ENCODE measurements at regions not wholly inside any gene's neighbourhood (a gene's known extent, or its start where the extent isn't known, plus 50 kb on each side); places are given as distances from the start of the nearest gene placed in this dataset.

DNA sequence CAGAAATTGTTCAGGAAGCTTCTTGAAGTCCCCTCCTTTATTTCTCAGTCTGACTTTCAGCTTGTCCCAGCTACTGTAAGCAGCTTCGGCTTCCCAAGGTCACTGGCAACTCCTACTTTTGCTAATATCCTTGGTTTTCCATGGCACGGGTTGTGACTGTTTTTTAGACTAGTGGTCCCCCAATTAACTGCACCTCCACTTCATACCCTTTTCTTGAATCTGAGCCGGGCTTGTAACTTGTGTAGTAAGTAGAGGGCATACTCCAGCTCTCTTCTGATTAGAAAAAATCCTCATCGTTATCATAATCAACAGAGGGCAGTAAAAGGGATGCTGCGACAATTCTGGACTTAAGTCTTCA is 162.3 kb upstream of the TNFAIP3 start:
- DNase-seq (ENCODE audit: low read depth in 2 of 2) = no peak
- TF ChIP-seq, protein P1, sequence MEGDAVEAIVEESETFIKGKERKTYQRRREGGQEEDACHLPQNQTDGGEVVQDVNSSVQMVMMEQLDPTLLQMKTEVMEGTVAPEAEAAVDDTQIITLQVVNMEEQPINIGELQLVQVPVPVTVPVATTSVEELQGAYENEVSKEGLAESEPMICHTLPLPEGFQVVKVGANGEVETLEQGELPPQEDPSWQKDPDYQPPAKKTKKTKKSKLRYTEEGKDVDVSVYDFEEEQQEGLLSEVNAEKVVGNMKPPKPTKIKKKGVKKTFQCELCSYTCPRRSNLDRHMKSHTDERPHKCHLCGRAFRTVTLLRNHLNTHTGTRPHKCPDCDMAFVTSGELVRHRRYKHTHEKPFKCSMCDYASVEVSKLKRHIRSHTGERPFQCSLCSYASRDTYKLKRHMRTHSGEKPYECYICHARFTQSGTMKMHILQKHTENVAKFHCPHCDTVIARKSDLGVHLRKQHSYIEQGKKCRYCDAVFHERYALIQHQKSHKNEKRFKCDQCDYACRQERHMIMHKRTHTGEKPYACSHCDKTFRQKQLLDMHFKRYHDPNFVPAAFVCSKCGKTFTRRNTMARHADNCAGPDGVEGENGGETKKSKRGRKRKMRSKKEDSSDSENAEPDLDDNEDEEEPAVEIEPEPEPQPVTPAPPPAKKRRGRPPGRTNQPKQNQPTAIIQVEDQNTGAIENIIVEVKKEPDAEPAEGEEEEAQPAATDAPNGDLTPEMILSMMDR (conservative IDR thresholded peaks at IDR 0.05 in 1 of 2, IDR thresholded peaks at IDR 0.05 in 1 of 2; ENCODE audit: low read depth in 1 of 2, low read length in 2 of 2) = no peak
- no peak for TF ChIP-seq EZH2 (IDR thresholded peaks at IDR 0.05; ENCODE audit: low read length, missing control alignments)
- Histone ChIP-seq H3K27ac (ENCODE audit: insufficient read depth, low read length) (no peak overlapping the region), H3K4me1 (ENCODE audit: control insufficient read depth, extremely low read depth, insufficient read depth, low read length) (no peaks in the 10 kb centered on the region), H3K36me3 (ENCODE audit: control insufficient read depth, insufficient read depth, low read length) (no peaks in the 10 kb centered on the region), H3K9me3 (ENCODE audit: control insufficient read depth, insufficient read depth, low read depth, low read length) (no peaks in the 10 kb centered on the region), H3K79me2 (ENCODE audit: control insufficient read depth, insufficient read depth, low read length) (no peaks in the 10 kb centered on the region), H3K9ac (ENCODE audit: insufficient read depth, low read length) (no peak overlapping the region), H3K27me3 (ENCODE audit: control insufficient read depth, insufficient read depth, low read length) (no peaks in the 10 kb centered on the region), H2AFZ (ENCODE audit: low read length) (peak overlapping the region; percentile 2), H4K20me1 (ENCODE audit: control insufficient read depth, extremely low read depth, insufficient read depth, low read length) (no peaks in the 10 kb centered on the region), H3K4me3 (replicated peaks in 1 of 4; ENCODE audit: control extremely low read depth in 1 of 4, insufficient read depth in 1 of 4, low read depth in 3 of 4, low read length in 4 of 4) (no peak overlapping the region), H3K4me2 (ENCODE audit: extremely low read depth, insufficient read depth, low read length) (no peak overlapping the region)

DNA sequence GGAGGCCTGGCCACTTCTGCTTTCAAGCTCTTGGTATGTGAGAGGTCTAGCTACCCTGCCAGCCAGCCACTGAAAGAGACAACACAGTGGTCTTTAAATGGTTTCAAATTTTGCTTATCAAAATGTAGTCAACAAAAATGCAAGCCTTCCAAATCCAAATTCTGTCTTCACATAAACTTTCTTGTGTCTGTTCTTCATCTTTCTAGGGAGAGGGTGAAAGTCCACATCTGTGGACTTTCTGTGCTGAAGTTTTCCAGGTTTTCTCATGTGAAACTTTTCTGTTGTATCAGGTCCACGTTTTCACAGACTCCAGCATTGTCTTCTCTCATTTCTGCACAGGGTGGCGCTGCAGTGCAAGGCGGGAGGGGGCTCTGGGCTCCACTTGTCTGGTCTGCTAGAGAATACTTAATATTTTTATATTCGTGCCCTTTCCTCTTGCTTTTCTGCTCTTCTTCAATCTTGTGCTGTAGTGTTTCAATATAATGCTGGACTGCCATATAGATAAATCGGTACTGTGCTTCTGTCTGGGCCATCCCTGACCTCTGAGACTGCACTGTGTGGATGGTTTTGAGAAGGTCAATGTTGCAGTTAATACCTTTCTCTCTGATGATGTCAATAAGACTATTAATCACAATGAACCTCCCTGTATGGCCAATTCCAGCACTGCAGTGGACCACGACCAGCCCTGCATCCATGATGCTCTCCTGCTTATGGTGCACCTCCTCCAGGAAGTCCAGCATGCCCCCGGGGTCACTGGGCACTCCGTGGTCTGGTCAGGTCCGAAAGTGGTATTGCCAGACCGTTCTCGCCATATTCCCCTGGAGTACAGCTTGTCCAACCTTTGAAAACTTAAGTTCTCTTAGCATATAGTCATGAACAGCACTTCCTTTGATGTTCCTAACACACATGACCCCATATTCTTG is 161.6 kb upstream of the TNFAIP3 start:
- Histone ChIP-seq H3K9ac (ENCODE audit: insufficient read depth, low read length) (no peak overlapping the region), H4K20me1 (ENCODE audit: control insufficient read depth, extremely low read depth, insufficient read depth, low read length) (no peaks in the 10 kb centered on the region), H3K79me2 (ENCODE audit: control insufficient read depth, insufficient read depth, low read length) (no peaks in the 10 kb centered on the region), H3K4me3 (replicated peaks in 1 of 4; ENCODE audit: control extremely low read depth in 1 of 4, insufficient read depth in 1 of 4, low read depth in 3 of 4, low read length in 4 of 4) (no peak overlapping the region), H3K27me3 (ENCODE audit: control insufficient read depth, insufficient read depth, low read length) (no peaks in the 10 kb centered on the region), H2AFZ (ENCODE audit: low read length) (peak overlapping the region; percentile 2), H3K4me1 (ENCODE audit: control insufficient read depth, extremely low read depth, insufficient read depth, low read length) (no peaks in the 10 kb centered on the region), H3K27ac (ENCODE audit: insufficient read depth, low read length) (no peak overlapping the region), H3K4me2 (ENCODE audit: extremely low read depth, insufficient read depth, low read length) (no peak overlapping the region), H3K36me3 (ENCODE audit: control insufficient read depth, insufficient read depth, low read length) (no peaks in the 10 kb centered on the region), H3K9me3 (ENCODE audit: control insufficient read depth, insufficient read depth, low read depth, low read length) (no peaks in the 10 kb centered on the region)
- TF ChIP-seq, protein P1 (conservative IDR thresholded peaks at IDR 0.05 in 1 of 2, IDR thresholded peaks at IDR 0.05 in 1 of 2; ENCODE audit: low read depth in 1 of 2, low read length in 2 of 2) = peak; percentile 87 to 93
- no peak for TF ChIP-seq EZH2 (IDR thresholded peaks at IDR 0.05; ENCODE audit: low read length, missing control alignments)
- peak in 1 of 2 donors; percentile 62 for DNase-seq (ENCODE audit: low read depth in 2 of 2)

DNA sequence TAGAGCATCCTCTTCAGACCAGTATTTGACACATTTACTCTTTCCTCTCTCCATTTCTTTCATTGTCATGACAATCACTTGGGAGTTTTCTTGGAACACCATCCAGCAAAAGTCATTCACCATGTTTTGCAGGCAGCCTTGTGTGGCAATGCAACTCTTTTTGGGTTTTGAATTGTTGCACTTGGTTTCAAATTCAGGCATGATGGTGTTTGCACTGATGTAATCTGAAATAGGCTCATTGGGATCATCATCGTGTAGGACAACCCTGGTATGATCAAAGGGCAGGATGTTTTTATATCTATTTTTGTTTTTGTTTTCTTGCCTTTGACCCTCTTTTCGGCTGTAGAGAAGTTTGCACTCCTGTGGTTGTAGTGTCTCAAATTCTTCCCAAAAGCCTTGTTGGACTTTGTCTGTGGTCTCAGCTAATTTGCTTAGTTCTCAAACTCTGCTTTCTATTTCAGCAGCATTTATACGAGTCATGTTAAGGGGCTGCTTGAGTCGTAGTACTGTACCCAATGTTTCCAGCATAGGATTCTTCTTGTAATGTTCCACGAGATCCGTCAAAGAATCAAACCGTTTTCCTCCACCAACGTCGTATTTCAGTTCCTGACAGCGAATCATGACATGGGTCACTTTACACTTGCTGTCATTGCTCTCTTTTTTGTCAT is 160.8 kb upstream of the TNFAIP3 start:
- Histone ChIP-seq H2AFZ (ENCODE audit: low read length) (no peak overlapping the region), H3K27ac (ENCODE audit: insufficient read depth, low read length) (no peak overlapping the region), H3K36me3 (ENCODE audit: control insufficient read depth, insufficient read depth, low read length) (no peaks in the 10 kb centered on the region), H4K20me1 (ENCODE audit: control insufficient read depth, extremely low read depth, insufficient read depth, low read length) (no peaks in the 10 kb centered on the region), H3K4me3 (replicated peaks in 1 of 4; ENCODE audit: control extremely low read depth in 1 of 4, insufficient read depth in 1 of 4, low read depth in 3 of 4, low read length in 4 of 4) (no peak overlapping the region), H3K9me3 (ENCODE audit: control insufficient read depth, insufficient read depth, low read depth, low read length) (no peaks in the 10 kb centered on the region), H3K4me1 (ENCODE audit: control insufficient read depth, extremely low read depth, insufficient read depth, low read length) (no peaks in the 10 kb centered on the region), H3K79me2 (ENCODE audit: control insufficient read depth, insufficient read depth, low read length) (no peaks in the 10 kb centered on the region), H3K4me2 (ENCODE audit: extremely low read depth, insufficient read depth, low read length) (no peak overlapping the region), H3K9ac (ENCODE audit: insufficient read depth, low read length) (no peak overlapping the region), H3K27me3 (ENCODE audit: control insufficient read depth, insufficient read depth, low read length) (no peaks in the 10 kb centered on the region)
- no peak for DNase-seq (ENCODE audit: low read depth in 2 of 2)
- no peak for TF ChIP-seq EZH2 (IDR thresholded peaks at IDR 0.05; ENCODE audit: low read length, missing control alignments)
- TF ChIP-seq, protein P1 (conservative IDR thresholded peaks at IDR 0.05 in 1 of 2, IDR thresholded peaks at IDR 0.05 in 1 of 2; ENCODE audit: low read depth in 1 of 2, low read length in 2 of 2) = no peak
